ENCODE measurements at regions not wholly inside any gene's neighbourhood (a gene's known extent, or its start where the extent isn't known, plus 50 kb on each side); places are given as distances from the start of the nearest gene placed in this dataset.

DNA sequence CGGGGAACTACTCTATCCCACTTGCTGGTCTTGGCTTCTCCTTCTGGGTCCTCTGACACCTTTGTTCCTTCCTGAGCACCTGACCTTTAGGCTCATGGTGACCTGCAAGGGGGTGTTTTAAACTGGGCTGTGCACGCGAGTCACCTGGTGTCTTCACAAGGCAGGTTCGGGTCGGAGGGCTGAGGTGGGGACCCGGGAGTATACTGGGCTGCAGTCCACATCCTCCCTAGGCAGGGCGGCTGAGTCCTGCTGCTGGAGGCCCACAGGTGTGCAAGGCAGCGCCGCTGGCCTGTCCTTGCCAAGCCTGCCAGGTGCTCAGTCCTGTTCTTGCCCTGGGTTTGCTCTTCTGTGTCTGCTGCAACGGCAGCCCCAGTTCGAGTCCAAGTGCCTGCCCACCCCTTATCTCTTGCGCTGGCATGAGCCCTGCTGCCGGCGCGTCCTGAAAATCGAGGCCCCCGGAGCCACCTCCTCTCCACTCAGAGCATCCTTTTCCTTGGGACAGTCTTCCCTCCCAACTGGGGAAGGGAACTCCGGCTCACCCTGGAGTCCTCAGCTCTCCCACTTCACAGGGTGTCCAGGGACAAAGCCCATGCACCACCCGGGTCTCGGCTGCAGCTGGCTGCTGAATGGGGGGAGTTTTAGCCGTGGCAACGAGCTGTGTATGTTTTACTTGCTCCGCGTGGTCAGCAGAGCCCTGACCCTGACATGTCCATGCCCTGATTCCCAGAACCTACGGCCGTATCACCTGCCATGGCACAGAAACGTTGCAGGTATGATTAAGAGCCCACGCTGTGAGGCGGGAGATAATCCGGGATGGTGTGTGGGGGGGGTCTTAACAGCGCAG, 193.5 kb downstream of the TEX29 start:
- TF ChIP-seq, protein P1, sequence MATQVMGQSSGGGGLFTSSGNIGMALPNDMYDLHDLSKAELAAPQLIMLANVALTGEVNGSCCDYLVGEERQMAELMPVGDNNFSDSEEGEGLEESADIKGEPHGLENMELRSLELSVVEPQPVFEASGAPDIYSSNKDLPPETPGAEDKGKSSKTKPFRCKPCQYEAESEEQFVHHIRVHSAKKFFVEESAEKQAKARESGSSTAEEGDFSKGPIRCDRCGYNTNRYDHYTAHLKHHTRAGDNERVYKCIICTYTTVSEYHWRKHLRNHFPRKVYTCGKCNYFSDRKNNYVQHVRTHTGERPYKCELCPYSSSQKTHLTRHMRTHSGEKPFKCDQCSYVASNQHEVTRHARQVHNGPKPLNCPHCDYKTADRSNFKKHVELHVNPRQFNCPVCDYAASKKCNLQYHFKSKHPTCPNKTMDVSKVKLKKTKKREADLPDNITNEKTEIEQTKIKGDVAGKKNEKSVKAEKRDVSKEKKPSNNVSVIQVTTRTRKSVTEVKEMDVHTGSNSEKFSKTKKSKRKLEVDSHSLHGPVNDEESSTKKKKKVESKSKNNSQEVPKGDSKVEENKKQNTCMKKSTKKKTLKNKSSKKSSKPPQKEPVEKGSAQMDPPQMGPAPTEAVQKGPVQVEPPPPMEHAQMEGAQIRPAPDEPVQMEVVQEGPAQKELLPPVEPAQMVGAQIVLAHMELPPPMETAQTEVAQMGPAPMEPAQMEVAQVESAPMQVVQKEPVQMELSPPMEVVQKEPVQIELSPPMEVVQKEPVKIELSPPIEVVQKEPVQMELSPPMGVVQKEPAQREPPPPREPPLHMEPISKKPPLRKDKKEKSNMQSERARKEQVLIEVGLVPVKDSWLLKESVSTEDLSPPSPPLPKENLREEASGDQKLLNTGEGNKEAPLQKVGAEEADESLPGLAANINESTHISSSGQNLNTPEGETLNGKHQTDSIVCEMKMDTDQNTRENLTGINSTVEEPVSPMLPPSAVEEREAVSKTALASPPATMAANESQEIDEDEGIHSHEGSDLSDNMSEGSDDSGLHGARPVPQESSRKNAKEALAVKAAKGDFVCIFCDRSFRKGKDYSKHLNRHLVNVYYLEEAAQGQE (IDR thresholded peaks at IDR 0.05; ENCODE audit: borderline replicate concordance): no peak
- TF ChIP-seq, protein P2, sequence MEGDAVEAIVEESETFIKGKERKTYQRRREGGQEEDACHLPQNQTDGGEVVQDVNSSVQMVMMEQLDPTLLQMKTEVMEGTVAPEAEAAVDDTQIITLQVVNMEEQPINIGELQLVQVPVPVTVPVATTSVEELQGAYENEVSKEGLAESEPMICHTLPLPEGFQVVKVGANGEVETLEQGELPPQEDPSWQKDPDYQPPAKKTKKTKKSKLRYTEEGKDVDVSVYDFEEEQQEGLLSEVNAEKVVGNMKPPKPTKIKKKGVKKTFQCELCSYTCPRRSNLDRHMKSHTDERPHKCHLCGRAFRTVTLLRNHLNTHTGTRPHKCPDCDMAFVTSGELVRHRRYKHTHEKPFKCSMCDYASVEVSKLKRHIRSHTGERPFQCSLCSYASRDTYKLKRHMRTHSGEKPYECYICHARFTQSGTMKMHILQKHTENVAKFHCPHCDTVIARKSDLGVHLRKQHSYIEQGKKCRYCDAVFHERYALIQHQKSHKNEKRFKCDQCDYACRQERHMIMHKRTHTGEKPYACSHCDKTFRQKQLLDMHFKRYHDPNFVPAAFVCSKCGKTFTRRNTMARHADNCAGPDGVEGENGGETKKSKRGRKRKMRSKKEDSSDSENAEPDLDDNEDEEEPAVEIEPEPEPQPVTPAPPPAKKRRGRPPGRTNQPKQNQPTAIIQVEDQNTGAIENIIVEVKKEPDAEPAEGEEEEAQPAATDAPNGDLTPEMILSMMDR (IDR thresholded peaks at IDR 0.05; ENCODE audit: poor library complexity, severe bottlenecking): no peak
- no peak for TF ChIP-seq EP300 (conservative IDR thresholded peaks at IDR 0.05; ENCODE audit: poor library complexity, severe bottlenecking)
